ENCODE measurements at regions not wholly inside any gene's neighbourhood (a gene's known extent, or its start where the extent isn't known, plus 50 kb on each side); places are given as distances from the start of the nearest gene placed in this dataset.

DNA sequence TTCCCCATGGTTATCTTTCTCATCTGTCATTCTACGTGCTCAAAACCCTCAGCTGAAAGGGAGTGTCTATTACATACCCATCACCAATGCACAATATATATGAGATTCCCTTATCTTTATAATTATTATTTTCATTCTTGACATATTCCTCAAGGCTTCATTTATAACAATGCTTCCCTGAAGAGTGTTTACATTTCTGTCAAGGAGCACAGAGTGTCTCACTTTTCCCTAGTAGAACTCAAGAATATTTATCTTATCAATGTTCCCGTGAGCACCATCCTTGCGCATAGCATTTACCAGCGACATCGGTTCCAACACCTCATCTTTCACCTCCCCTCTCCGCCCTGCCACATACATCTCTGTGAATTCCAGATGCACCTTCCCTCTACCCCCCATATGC, 250.6 kb downstream of the PLA2G4A start:
- no peak for DNase-seq (ENCODE audit: low spot score)

DNA sequence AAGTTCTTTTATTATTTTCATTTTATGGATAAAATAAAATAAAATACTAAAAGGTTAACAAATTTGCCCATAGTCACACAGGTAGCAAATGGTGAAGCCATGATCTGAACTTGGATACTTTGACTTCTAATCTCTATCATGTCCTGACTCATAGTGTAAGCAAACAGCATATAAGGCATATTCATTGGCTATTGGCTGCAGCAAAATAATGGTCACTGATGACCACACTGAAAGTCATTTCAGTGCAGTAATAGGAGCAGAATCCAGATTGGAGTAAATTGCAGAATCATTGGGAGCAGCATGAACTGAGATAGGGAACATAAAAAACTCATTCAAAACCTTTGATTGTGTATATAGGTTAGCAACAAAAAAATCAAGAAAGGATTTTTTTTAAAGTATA, 262.9 kb downstream of the PLA2G4A start:
- no peak for DNase-seq (ENCODE audit: low spot score)

DNA sequence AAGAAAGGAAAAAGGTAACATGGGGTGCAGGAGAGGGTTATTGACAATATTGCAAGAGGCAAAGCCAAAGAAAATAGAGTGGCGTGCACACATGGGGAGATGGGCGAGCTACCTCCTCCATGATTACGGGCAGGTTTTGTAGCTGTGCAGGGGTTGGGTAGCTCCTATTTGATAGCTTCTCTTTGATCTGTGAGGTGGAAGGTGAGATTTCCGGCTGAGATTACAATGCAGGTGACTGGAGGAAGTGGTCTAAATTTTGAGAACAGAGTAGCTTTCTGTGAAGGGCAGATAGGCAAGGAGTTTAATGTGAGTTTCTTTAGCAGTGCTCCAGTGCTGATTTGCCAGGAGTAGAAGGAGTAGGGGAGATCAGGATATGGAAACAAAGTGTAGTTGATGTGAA, 263.4 kb downstream of the PLA2G4A start:
- no peak for DNase-seq (ENCODE audit: low spot score)

- no peak for DNase-seq (ENCODE audit: low spot score)
Measured at GRCh38 chr1:187096689-187097088, 267.9 kb downstream of the PLA2G4A start.

DNA sequence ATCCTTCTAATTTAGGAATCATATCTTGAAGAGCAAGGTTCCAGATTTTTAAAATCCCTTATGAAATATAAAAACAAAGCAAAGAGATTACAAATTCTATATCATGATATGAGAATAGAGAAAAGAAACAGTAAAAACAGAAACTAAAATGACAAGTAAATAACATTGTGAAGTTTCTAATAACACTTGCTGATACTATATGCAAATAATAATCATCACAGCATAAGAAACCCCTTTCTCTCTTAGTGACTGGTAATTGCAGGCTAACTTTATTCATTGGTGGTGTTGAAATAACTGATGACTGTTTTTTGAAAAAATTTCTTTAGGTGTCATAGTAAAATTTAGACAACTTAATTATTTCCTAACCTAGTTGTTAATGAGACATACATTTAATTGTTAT, 281.6 kb downstream of the PLA2G4A start:
- no peak for DNase-seq (ENCODE audit: low spot score)

DNA sequence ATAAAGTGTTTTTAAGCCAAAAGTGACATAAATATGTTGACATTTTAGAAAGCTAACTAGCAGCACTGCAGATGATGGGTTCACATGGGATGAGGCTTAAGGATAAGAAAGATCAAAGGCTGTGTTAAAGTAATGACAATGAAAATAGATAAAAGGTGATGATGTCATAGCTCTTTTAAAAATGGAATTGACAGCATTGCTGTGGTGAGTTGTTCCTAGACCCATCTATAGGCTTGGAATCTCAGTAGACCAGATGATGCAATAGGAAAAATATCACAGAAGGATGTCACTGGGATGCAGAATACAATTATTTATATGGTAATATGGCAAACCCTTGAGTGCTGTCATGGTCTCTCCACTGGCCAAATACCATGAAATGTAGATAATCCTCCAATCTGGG, 286.0 kb downstream of the PLA2G4A start:
- DNase-seq (ENCODE audit: low spot score): no peak

DNA sequence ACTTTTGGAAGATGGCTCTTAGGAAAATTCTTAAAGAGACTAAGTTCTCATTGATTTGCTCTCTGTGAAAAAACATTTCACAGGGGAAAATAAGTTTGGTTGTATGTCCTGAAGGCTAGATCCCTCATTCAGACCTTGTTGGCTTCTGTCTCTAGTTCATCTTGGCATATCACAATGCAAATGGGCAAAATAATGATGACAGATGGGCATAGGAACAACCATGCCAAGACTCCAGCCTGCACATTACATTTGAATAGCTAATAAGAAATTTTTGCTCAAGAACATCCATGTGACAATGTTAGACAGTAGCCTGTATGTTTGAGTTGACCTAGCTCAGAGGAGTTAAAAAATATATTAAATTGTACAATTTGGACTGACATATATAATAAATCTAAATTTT, 292.9 kb downstream of the PLA2G4A start:
- DNase-seq (ENCODE audit: low spot score): no peak

GRCh38 chr1:187122566-187122965, 293.8 kb downstream of the PLA2G4A start:
- no peak for DNase-seq (ENCODE audit: low spot score)

- no peak for DNase-seq (ENCODE audit: low spot score)
Measured at GRCh38 chr1:187129132-187129531, 300.4 kb downstream of the PLA2G4A start.

- no peak for DNase-seq (ENCODE audit: low spot score)
Measured at GRCh38 chr1:187143783-187144182, 315.0 kb downstream of the PLA2G4A start.

DNA sequence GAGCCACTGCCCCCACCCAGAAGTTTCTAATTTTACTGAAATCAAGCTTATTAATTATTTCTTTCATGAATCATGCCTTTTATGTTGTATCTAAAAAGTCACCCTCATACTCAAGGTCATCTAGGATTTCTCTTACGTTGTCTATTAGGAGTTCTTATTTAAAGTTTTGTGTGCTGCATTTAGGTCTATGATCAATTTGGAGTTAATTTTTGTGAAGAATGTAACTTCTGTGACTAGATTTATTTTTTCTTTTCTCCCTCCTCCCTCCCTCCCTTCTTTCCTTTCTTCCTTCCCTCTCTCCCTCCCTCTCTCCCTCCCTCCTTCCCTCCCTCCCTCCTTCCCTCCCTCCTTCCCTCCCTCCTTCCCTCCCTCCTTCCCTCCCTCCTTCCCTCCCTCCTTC, 317.6 kb downstream of the PLA2G4A start:
- no peak for DNase-seq (ENCODE audit: low spot score)

GRCh38 chr1:187151555-187151954, 322.8 kb downstream of the PLA2G4A start:
- DNase-seq (ENCODE audit: low spot score): no peak

- no peak for DNase-seq (ENCODE audit: low spot score)
Measured at GRCh38 chr1:187153047-187153446, 324.3 kb downstream of the PLA2G4A start.

GRCh38 chr1:187157115-187157514, 328.4 kb downstream of the PLA2G4A start:
- no peak for DNase-seq (ENCODE audit: low spot score)

GRCh38 chr1:187157552-187157951, 328.8 kb downstream of the PLA2G4A start:
- peak; percentile 4 for DNase-seq (ENCODE audit: low spot score)

DNA sequence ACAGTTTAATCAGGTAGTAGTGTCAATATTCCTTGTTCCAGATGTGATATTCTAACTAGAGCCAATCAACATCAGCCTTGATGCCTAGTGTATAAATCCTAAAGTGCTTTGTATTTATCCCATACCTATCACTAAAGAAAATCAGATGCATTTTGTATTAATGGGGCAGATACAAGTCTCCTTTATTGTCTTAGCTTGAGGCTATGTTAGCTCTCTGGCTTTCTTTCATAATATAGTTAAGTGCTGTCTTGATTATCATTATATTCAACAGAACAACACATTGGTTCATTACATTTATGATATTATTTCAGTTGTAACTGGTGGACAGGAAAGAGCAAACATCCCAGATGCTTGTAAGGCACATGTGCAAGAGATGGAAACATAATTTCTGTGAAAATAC, 338.8 kb downstream of the PLA2G4A start:
- no peak for DNase-seq (ENCODE audit: low spot score)

- no peak for DNase-seq (ENCODE audit: low spot score)
Measured at GRCh38 chr1:187168297-187168696, 339.5 kb downstream of the PLA2G4A start.

DNA sequence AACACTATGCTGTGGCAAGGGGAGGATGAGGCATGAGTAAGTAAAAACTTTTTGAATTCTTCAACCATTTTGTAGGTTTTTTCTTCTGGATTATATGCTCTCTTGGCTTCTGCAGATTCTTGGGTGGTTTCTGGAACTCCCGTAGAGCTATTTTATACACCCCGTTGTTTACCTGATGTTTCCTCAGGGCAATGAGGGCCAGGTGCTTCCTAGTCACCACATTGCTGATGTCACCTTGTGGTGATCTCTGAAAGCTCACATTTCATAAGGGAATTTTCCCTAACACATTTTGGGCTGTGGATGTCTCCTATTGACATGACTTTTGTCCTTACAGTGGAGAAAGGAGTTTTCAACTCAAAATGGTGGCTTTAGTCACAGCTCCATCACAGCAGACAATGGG, 356.6 kb downstream of the PLA2G4A start:
- DNase-seq (ENCODE audit: low spot score): no peak

DNA sequence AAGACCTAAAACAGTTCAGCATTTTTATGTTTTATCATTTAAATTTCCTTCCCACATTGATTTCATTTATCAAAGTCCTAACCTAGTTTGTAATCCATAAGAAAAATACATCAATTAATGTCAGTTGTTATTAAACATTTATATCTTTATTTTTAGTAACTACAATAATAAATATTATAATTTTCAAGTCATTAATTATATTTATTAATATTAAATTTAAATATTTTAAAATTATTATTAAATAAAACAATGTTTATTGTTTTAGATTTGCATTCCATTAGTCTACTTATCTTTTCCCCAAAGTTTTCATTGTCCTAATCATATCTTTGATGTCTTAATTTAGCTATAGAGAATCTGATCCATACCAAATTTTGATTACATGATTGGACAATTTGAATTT, 368.9 kb downstream of the PLA2G4A start:
- no peak for DNase-seq (ENCODE audit: low spot score)

GRCh38 chr1:187203257-187203656, 374.5 kb downstream of the PLA2G4A start:
- no peak for DNase-seq (ENCODE audit: low spot score)

DNA sequence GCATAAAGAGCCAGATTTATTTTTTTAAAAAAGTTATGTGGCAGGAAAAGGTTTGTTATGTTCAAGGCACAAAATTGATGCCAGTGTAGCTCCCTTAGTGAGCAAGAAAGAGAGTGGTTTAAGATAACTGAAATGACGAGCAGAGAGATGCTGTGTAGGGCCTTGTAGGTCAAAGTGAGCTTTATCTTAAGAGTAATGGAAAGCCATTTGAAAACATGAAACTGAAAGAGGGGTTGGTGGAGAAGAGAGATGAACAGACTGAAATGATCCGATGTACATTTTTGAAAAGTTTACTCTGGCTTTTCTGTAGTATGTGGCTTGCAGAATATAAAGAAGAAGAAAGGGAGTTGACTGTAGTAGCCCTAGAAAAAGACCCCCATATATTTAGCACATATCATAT, 383.6 kb downstream of the PLA2G4A start:
- DNase-seq (ENCODE audit: low spot score): no peak

- DNase-seq (ENCODE audit: low spot score): no peak
Measured at GRCh38 chr1:187226396-187226795, 397.6 kb downstream of the PLA2G4A start.

DNA sequence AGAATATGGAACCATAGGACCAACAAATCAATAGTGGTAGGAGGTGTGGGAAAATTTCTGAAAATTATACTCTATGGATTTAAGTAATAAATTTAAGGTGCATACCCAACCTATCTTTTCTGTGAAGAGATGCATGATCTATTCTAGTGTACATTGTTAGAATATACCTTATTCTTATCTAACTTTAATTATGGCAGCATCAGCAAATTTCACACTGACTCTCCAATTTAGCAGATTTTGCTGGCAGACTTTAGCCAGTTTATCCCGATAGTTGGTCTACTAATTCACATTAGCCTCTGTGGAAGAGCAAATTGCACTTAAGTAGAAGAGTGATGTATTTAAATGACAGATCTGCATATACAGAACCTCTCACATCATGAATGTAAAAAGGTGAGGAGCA, 400.0 kb downstream of the PLA2G4A start:
- DNase-seq (ENCODE audit: low spot score): no peak

DNA sequence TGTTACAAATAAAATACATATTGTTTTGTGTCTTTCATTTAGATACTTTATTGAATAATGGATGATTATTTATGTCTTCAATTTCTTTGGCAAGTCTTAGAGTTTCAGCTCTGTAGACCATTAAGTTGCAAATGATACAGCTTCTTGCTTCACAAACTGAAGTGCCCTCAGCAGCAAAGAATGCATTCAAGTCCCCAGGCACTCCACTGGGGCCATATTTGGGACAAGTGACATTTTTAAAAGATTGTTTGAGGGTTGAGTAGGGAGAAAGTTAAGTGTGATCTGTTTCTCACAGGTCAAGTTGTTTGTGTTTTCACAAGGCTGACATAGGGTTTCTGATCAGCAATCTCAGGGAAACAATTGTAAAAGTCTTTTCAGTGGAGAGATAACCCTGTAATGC, 400.7 kb downstream of the PLA2G4A start:
- no peak for DNase-seq (ENCODE audit: low spot score)

GRCh38 chr1:187234706-187235105, 406.0 kb downstream of the PLA2G4A start:
- DNase-seq (ENCODE audit: low spot score): no peak

All from SK-N-DZ (cell line).